ENCODE measurements at regions not wholly inside any gene's neighbourhood (a gene's known extent, or its start where the extent isn't known, plus 50 kb on each side); places are given as distances from the start of the nearest gene placed in this dataset.
A peak's percentile ranks its signal among the peaks of the same experiment; 100 is the strongest.

DNA sequence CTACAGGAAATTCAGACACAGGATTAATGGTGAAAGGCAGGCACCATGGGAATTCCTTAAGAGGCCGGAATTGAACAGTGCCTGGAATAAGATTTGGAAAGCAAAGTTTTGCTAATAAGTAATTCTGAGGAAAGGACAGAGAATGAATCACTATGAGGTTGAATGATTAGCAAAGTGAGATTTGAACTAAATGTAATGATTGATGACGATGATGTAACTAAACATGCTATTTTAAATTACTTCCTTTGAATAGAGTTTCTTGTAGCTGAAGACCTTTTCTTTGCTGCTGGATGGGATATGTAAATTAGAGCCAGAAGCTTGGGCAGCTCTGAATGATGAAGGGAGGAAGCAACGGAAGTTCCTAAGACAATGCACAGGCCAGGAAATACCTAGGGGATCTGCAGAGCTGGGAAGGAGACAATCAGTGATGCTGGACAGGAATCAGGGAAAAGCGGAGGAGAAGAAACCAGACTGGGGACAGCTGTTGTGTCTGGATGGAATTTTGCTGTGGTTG, 482.0 kb downstream of the PSAT1 start:
- Histone ChIP-seq H3K27ac (ENCODE audit: low read depth in 1 of 2, low read length in 2 of 2) (no peak overlapping the region), H4K20me1 (ENCODE audit: insufficient read depth, low read length) (no peaks in the 10 kb centered on the region), H3K4me3 (replicated peaks in 1 of 3; ENCODE audit: low read depth in 2 of 3, low read length in 3 of 3) (no peak overlapping the region), H3K27me3 (ENCODE audit: control insufficient read depth in 2 of 2, insufficient read depth in 2 of 2, low read length in 2 of 2) (no peaks in the 10 kb centered on the region), H3K9me3 (replicated peaks in 1 of 2; ENCODE audit: control insufficient read depth in 1 of 2, insufficient read depth in 1 of 2, low read length in 2 of 2) (no peaks in the 10 kb centered on the region), H3K9ac (ENCODE audit: insufficient read depth, low read length, poor library complexity, severe bottlenecking) (no peak overlapping the region), H3K79me2 (ENCODE audit: insufficient read depth, low read length) (no peaks in the 10 kb centered on the region), H2AFZ (ENCODE audit: insufficient read depth, low read depth, low read length, poor library complexity, severe bottlenecking) (no peak overlapping the region), H3K4me2 (replicated peaks; ENCODE audit: extremely low read depth, low read length, poor library complexity, severe bottlenecking) (no peak overlapping the region), H3K4me1 (ENCODE audit: control insufficient read depth in 1 of 2, insufficient read depth in 2 of 2, low read length in 2 of 2) (peaks cover 23% of the 10 kb centered on the region in 2 donors), H3K36me3 (replicated peaks in 1 of 2; ENCODE audit: control insufficient read depth in 1 of 2, insufficient read depth in 2 of 2, low read length in 2 of 2) (no peaks in the 10 kb centered on the region)
- Mint-ChIP-seq H3K9me3 (peaks cover 0 to 4% (median 0%) of the 10 kb centered on the region in 7 donors), H3K27ac (peak overlapping the region in 1 of 7 donors; percentile 10), H3K4me3 (no peak overlapping the region), H3K4me1 (peaks cover 24% of the 10 kb centered on the region), H3K36me3 (no peaks in the 10 kb centered on the region), H3K27me3 (ENCODE audit: low read depth in 3 of 3) (peaks cover 0 to 6% (median 3%) of the 10 kb centered on the region in 3 donors)
- TF ChIP-seq, protein P1, sequence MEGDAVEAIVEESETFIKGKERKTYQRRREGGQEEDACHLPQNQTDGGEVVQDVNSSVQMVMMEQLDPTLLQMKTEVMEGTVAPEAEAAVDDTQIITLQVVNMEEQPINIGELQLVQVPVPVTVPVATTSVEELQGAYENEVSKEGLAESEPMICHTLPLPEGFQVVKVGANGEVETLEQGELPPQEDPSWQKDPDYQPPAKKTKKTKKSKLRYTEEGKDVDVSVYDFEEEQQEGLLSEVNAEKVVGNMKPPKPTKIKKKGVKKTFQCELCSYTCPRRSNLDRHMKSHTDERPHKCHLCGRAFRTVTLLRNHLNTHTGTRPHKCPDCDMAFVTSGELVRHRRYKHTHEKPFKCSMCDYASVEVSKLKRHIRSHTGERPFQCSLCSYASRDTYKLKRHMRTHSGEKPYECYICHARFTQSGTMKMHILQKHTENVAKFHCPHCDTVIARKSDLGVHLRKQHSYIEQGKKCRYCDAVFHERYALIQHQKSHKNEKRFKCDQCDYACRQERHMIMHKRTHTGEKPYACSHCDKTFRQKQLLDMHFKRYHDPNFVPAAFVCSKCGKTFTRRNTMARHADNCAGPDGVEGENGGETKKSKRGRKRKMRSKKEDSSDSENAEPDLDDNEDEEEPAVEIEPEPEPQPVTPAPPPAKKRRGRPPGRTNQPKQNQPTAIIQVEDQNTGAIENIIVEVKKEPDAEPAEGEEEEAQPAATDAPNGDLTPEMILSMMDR (IDR thresholded peaks at IDR 0.05) = no peak
- 100% methylated on average over 3 of the region's 4 CpGs for WGBS (ENCODE audit: insufficient coverage)
- intact Hi-C loops (cut with micrococcal nuclease) = no loop called here
- DNase-seq = no peak

DNA sequence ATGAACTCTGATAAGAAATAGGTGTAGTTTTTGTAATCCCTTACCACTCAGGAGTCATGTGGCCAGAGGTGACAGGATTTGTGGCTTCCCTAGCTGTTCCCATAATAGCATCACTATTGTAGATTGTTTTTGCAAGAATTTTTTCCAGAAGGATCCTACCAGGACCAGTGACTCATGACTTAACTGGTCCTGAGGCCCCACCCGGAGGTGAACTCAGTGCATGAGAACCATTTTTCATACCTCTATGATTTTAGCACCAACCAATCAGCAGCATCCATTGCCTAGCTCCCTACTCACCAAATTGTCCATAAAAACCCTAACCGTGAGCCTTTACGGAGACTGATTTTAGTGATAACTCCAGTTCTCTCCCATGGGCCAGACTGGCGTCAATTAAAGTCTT, 484.8 kb downstream of the PSAT1 start:
- no peak for DNase-seq

More for the DNA sequence above, 484.8 kb downstream of the PSAT1 start:
- TF ChIP-seq, protein P1 (IDR thresholded peaks at IDR 0.05) = no peak
- Mint-ChIP-seq H3K36me3 (no peaks in the 10 kb centered on the region), H3K27ac (no peak overlapping the region), H3K4me3 (no peak overlapping the region), H3K27me3 (ENCODE audit: low read depth in 3 of 3) (peaks cover 0 to 6% (median 0%) of the 10 kb centered on the region in 3 donors), H3K4me1 (peaks cover 11% of the 10 kb centered on the region), H3K9me3 (peaks cover 0 to 6% (median 0%) of the 10 kb centered on the region in 7 donors)
- no peak overlapping the region for H3K9ac ChIP-seq (ENCODE audit: insufficient read depth, low read length, poor library complexity, severe bottlenecking)
- no peaks in the 10 kb centered on the region for H3K36me3 ChIP-seq (replicated peaks in 1 of 2; ENCODE audit: control insufficient read depth in 1 of 2, insufficient read depth in 2 of 2, low read length in 2 of 2)
- H3K27ac ChIP-seq (ENCODE audit: low read depth in 1 of 2, low read length in 2 of 2) = no peak overlapping the region
- no peaks in the 10 kb centered on the region for H4K20me1 ChIP-seq (ENCODE audit: insufficient read depth, low read length)
- H3K4me2 ChIP-seq (replicated peaks; ENCODE audit: extremely low read depth, low read length, poor library complexity, severe bottlenecking) = no peak overlapping the region
- H3K79me2 ChIP-seq (ENCODE audit: insufficient read depth, low read length) = no peaks in the 10 kb centered on the region
- 100% methylated on average over 2 of the region's 4 CpGs for WGBS (ENCODE audit: insufficient coverage)
- no peak overlapping the region for H3K4me3 ChIP-seq (replicated peaks in 1 of 3; ENCODE audit: low read depth in 2 of 3, low read length in 3 of 3)
- H3K9me3 ChIP-seq (replicated peaks in 1 of 2; ENCODE audit: control insufficient read depth in 1 of 2, insufficient read depth in 1 of 2, low read length in 2 of 2) = no peaks in the 10 kb centered on the region
- intact Hi-C loops (cut with micrococcal nuclease) = no loop called here
- H3K27me3 ChIP-seq (ENCODE audit: control insufficient read depth in 2 of 2, insufficient read depth in 2 of 2, low read length in 2 of 2) = no peaks in the 10 kb centered on the region
- no peak overlapping the region for H2AFZ ChIP-seq (ENCODE audit: insufficient read depth, low read depth, low read length, poor library complexity, severe bottlenecking)
- peaks cover 4 to 11% of the 10 kb centered on the region in 2 donors for H3K4me1 ChIP-seq (ENCODE audit: control insufficient read depth in 1 of 2, insufficient read depth in 2 of 2, low read length in 2 of 2)

All from CD14-positive monocyte (primary cell).